Neuron (in vitro differentiated cells): ENCODE measurements at regions not wholly inside any gene's neighbourhood (a gene's known extent, or its start where the extent isn't known, plus 50 kb on each side); places are given as distances from the start of the nearest gene placed in this dataset.
A peak's percentile ranks its signal among the peaks of the same experiment; 100 is the strongest.

Experiments used
- H2AFZ ChIP-seq: one replicate; pipeline ENCODE4 v1.6.1; 2013; ENCODE audit warnings: low read depth, mild to moderate bottlenecking, inconsistent platforms, low read length, moderate library complexity
- H3K27me3 ChIP-seq: one replicate; pipeline ENCODE4 v1.6.1; 2013; ENCODE audit warnings: low read length; ENCODE audit not compliant: insufficient read depth
- H3K36me3 ChIP-seq: one replicate; pipeline ENCODE4 v1.6.1; 2013; ENCODE audit warnings: low read length; ENCODE audit not compliant: insufficient read depth
- H3K4me1 ChIP-seq: one replicate; pipeline ENCODE4 v1.6.1; 2013; ENCODE audit warnings: low read length; ENCODE audit not compliant: insufficient read depth
- H3K4me3 ChIP-seq: 2 replicates; pipeline ENCODE4 v1.5.1; 2013; ENCODE audit warnings: mild to moderate bottlenecking, low read length, moderate library complexity
- H3K9me3 ChIP-seq: one replicate; pipeline ENCODE4 v1.6.1; 2013; ENCODE audit warnings: low read length

- H3K27me3 ChIP-seq: no peaks in the 10 kb centered on the region
- no peaks in the 10 kb centered on the region for H3K36me3 ChIP-seq
- H3K9me3 ChIP-seq: no peaks in the 10 kb centered on the region
- H3K4me3 ChIP-seq: no peak overlapping the region
- no peak overlapping the region for H2AFZ ChIP-seq
- H3K4me1 ChIP-seq: peaks cover 7% of the 10 kb centered on the region
Measured at GRCh38 chr4:16290681-16291420, 64.6 kb upstream of the TAPT1 start.

- Histone ChIP-seq H3K4me1 (peaks cover 7% of the 10 kb centered on the region), H3K9me3 (no peaks in the 10 kb centered on the region), H3K36me3 (no peaks in the 10 kb centered on the region), H3K4me3 (no peak overlapping the region), H3K27me3 (no peaks in the 10 kb centered on the region), H2AFZ (peak overlapping the region; percentile 15)
Measured at GRCh38 chr4:16289897-16290554, 63.8 kb upstream of the TAPT1 start.

DNA sequence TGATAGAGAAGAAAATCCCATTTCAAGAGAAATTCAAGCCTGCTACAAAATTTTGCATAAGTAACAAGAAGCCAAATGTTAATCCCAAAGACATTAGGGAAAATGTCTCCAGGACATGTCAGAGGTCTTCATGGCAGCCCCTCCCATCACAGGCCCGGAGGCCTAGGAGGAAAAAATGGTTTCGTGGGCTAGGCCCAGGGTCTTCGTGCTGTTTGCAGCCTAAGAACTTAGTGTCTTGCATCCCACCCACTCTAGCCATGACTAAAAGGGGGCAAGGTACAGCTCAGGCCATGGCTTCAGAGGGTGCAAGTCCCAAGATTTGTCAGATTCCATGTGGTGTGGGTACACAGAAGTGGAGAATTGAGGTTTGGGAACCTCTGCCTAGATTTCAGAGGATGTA, 57.8 kb upstream of the TAPT1 start:
- no peaks in the 10 kb centered on the region for H3K27me3 ChIP-seq
- no peaks in the 10 kb centered on the region for H3K4me1 ChIP-seq
- H2AFZ ChIP-seq: no peak overlapping the region
- no peaks in the 10 kb centered on the region for H3K9me3 ChIP-seq
- no peaks in the 10 kb centered on the region for H3K36me3 ChIP-seq
- no peak overlapping the region for H3K4me3 ChIP-seq

DNA sequence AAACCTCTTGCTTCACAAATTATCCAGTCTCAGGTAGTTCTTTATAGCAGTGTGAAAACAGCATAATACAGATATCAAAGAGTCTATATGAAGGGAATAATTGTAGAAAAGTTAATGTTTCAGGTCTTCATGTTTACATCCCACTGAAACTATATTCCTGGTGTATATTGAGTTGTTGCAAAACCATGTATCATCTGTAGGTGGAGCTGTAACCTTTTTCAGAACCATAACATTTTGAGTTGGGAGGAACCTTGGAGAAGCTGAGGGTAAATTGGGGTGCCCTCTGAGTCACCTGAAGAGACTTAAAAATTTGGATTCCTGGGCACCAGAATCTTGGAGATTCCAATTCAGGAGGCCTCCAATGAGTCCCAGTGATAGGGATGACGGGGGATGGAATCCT, 51.9 kb upstream of the TAPT1 start:
- Histone ChIP-seq H3K4me1 (no peaks in the 10 kb centered on the region), H2AFZ (no peak overlapping the region), H3K36me3 (no peaks in the 10 kb centered on the region), H3K9me3 (peaks cover 13% of the 10 kb centered on the region), H3K4me3 (no peak overlapping the region), H3K27me3 (no peaks in the 10 kb centered on the region)
